ENCODE measurements at regions not wholly inside any gene's neighbourhood (a gene's known extent, or its start where the extent isn't known, plus 50 kb on each side); places are given as distances from the start of the nearest gene placed in this dataset.

- ChIA-PET POLR2A (no interaction called here), CTCF (ENCODE audit: low intra/inter-chr PET ratio) (no interaction called here)
- DNase-seq (ENCODE audit: extremely low read depth in 1 of 4, low spot score in 3 of 4) (no peak), ATAC-seq (no peak), FAIRE-seq (no peak)
- Histone ChIP-seq H3K36me3 (ENCODE audit: control insufficient read depth, insufficient read depth, low read length) (no peaks in the 10 kb centered on the region), H3K79me2 (ENCODE audit: control insufficient read depth, insufficient read depth, low read length) (no peaks in the 10 kb centered on the region), H3K9me3 (replicated peaks; ENCODE audit: control insufficient read depth, insufficient read depth, low read depth, low read length) (no peaks in the 10 kb centered on the region), H3K4me3 (no peak overlapping the region), H3K4me2 (ENCODE audit: insufficient read depth, low read length) (no peak overlapping the region), H3K9ac (ENCODE audit: insufficient read depth in 1 of 2, low read depth in 2 of 2, low read length in 2 of 2) (no peak overlapping the region), H3K4me1 (replicated peaks in 1 of 2; ENCODE audit: control insufficient read depth in 2 of 2, insufficient read depth in 2 of 2, low read length in 2 of 2) (no peaks in the 10 kb centered on the region), H3K9me1 (ENCODE audit: control insufficient read depth, insufficient read depth, low read length) (no peaks in the 10 kb centered on the region), H4K20me1 (replicated peaks; ENCODE audit: control insufficient read depth, insufficient read depth, low read length) (no peaks in the 10 kb centered on the region), H2AFZ (ENCODE audit: low read depth, low read length) (no peak overlapping the region), H3K27ac (ENCODE audit: extremely low read depth, low read depth, low read length) (no peak overlapping the region), H3K27me3 (ENCODE audit: control insufficient read depth in 2 of 2, insufficient read depth in 2 of 2, low read length in 2 of 2) (no peaks in the 10 kb centered on the region)
- BruUV-seq (replicated peaks): no TSS peak
- intact Hi-C loops (cut with micrococcal nuclease) (no loop called here), in situ Hi-C loops (cut with MboI) (no loop called here)
- 0% methylated on average over 2 of the region's 2 CpGs for WGBS (ENCODE audit: insufficient coverage, low coverage, missing lambda C conversion rate)
- no peak for TF ChIP-seq ZNF717 (CRISPR knock-in tag; IDR thresholded peaks at IDR 0.05)
- no peak for TF ChIP-seq HMBOX1 (IDR thresholded peaks at IDR 0.05)
- TF ChIP-seq MECOM (CRISPR knock-in tag; IDR thresholded peaks at IDR 0.05): no peak
- no peak for TF ChIP-seq HCFC1 (IDR thresholded peaks at IDR 0.05; ENCODE audit: low read depth, low read length)
- no peak for TF ChIP-seq ZNF696 (CRISPR knock-in tag; conservative IDR thresholded peaks at IDR 0.05)
- TF ChIP-seq NKRF (IDR thresholded peaks at IDR 0.05; ENCODE audit: borderline replicate concordance): no peak
- no peak for TF ChIP-seq HDAC2 (IDR thresholded peaks at IDR 0.05)
- TF ChIP-seq PATZ1 (CRISPR knock-in tag; IDR thresholded peaks at IDR 0.05; ENCODE audit: borderline replicate concordance): no peak
- no peak for TF ChIP-seq FOXM1 (IDR thresholded peaks at IDR 0.05; ENCODE audit: low read depth)
- no peak for TF ChIP-seq FOXM1 (CRISPR knock-in tag; IDR thresholded peaks at IDR 0.05; ENCODE audit: low read depth)
- TF ChIP-seq POLR2B (IDR thresholded peaks at IDR 0.05; ENCODE audit: low read depth, partially characterized antibody): no peak
- no peak for TF ChIP-seq NFRKB (IDR thresholded peaks at IDR 0.05; ENCODE audit: low read depth)
- no peak for TF ChIP-seq ZNF274 (IDR thresholded peaks at IDR 0.05; ENCODE audit: borderline replicate concordance, low read depth, low read length)
- TF ChIP-seq ZNF395 (CRISPR knock-in tag; IDR thresholded peaks at IDR 0.05): no peak
- no peak for TF ChIP-seq RHOXF2B (CRISPR knock-in tag; conservative IDR thresholded peaks at IDR 0.05)
- TF ChIP-seq RFX1 (IDR thresholded peaks at IDR 0.05): no peak
- TF ChIP-seq SP1 (CRISPR knock-in tag; IDR thresholded peaks at IDR 0.05): no peak
These were observed 1552.6 kb downstream of the C4orf33 start for GRCh38 chr4:130648570-130648969.
